H1 (cell line): ENCODE measurements at regions not wholly inside any gene's neighbourhood (a gene's known extent, or its start where the extent isn't known, plus 50 kb on each side); places are given as distances from the start of the nearest gene placed in this dataset.

Source experiments
- CTCF ChIA-PET: fragments of 300-600 bp; sonication (Branson Sonifier 250); formaldehyde crosslinking; loops from one replicate; lab custom pipeline; 2021; ENCODE audit not compliant: partially characterized antibody; lab: Charles Lee
- POLR2A ChIA-PET: fragments of 300-600 bp; sonication (Branson Sonifier 250); formaldehyde crosslinking; loops from one replicate; lab custom pipeline; 2021; ENCODE audit warnings: inconsistent platforms; ENCODE audit not compliant: partially characterized antibody; lab: Charles Lee
- DNase-seq, 2 experiments: peaks; one replicate each; pipeline versions ENCODE4 v3.0.0 to v3.0.0-alpha.2; 2010 to 2022; ENCODE audit warnings: low spot score in 2 of 2, low read depth in 1 of 2, mixed read lengths in 1 of 2
- FAIRE-seq: peaks from 2 replicates; lab custom pipeline; 2011; peaks lifted over from hg19 to GRCh38; lab: Jason Lieb, UNC
- H2AFZ ChIP-seq: 2 replicates; pipeline ENCODE4 v1.8.1; 2012; ENCODE audit warnings: low read length, inconsistent platforms
- H2AK5ac ChIP-seq: 2 replicates; pipeline ENCODE4 v1.6.1; 2013; ENCODE audit warnings: low read depth, low read length
- H2BK120ac ChIP-seq: replicated peaks from 2 replicates; pipeline ENCODE3; 2013; ENCODE audit warnings: low read depth, low read length, inconsistent platforms
- H2BK12ac ChIP-seq: 2 replicates; pipeline ENCODE4 v1.6.1; 2013; ENCODE audit warnings: low read depth, low read length
- H2BK15ac ChIP-seq: 2 replicates; pipeline ENCODE4 v1.6.1; 2013; ENCODE audit warnings: low read length
- H2BK20ac ChIP-seq: 2 replicates; pipeline ENCODE4 v1.6.1; 2013; ENCODE audit warnings: low read length
- H2BK5ac ChIP-seq: 2 replicates; pipeline ENCODE4 v1.6.1; 2013; ENCODE audit warnings: low read depth, low read length
- H3K14ac ChIP-seq: 2 replicates; pipeline ENCODE4 v1.6.1; 2013; ENCODE audit warnings: inconsistent platforms; ENCODE audit not compliant: insufficient read length
- H3K18ac ChIP-seq: 2 replicates; pipeline ENCODE4 v1.6.1; 2013; ENCODE audit warnings: low read length; ENCODE audit errors: extremely low read depth
- H3K23ac ChIP-seq: 2 replicates; pipeline ENCODE4 v1.6.1; 2013; ENCODE audit warnings: inconsistent platforms; ENCODE audit not compliant: insufficient read length
- H3K23me2 ChIP-seq: 2 replicates; pipeline ENCODE4 v1.6.1; 2013; ENCODE audit warnings: low read depth, low read length
- H3K27ac ChIP-seq: 2 replicates; pipeline ENCODE4 v1.6.1; 2011; ENCODE audit warnings: low read depth, low read length, inconsistent platforms
- H3K27me3 ChIP-seq, 4 experiments: replicated peaks in 1 of 4; 1 replicate in 1 of 4; 2 replicates in 3 of 4; pipeline versions ENCODE4 v1.6.1 to v1.8.1; 2011 to 2013; ENCODE audit warnings: low read length in 3 of 4, mild to moderate bottlenecking in 3 of 4, inconsistent platforms in 2 of 4, mixed read lengths in 2 of 4, moderate library complexity in 1 of 4; ENCODE audit not compliant: control insufficient read depth in 3 of 4, insufficient read depth in 3 of 4; ENCODE audit errors: extremely low read depth in 1 of 4
- H3K36me3 ChIP-seq, 4 experiments: 2 replicates each; pipeline versions ENCODE4 v1.6.1 to v1.8.1; 2011 to 2013; ENCODE audit warnings: mild to moderate bottlenecking in 4 of 4, low read length in 3 of 4, moderate library complexity in 2 of 4, control low read depth in 1 of 4, inconsistent platforms in 1 of 4; ENCODE audit not compliant: insufficient read depth in 4 of 4, control insufficient read depth in 2 of 4
- H3K4ac ChIP-seq: replicated peaks from 2 replicates; pipeline ENCODE3; 2013; ENCODE audit warnings: low read length, low read depth, mixed read lengths, inconsistent platforms; ENCODE audit not compliant: insufficient read length
- H3K4me1 ChIP-seq, 4 experiments: replicated peaks in 1 of 4; 1 replicate in 1 of 4; 2 replicates in 3 of 4; pipeline versions ENCODE4 v1.6.1 to v1.8.1; 2011 to 2013; ENCODE audit warnings: low read length in 3 of 4, inconsistent platforms in 2 of 4, mixed read lengths in 1 of 4; ENCODE audit not compliant: insufficient read depth in 4 of 4, control insufficient read depth in 3 of 4
- H3K4me2 ChIP-seq, 2 experiments: 2 replicates each; pipeline versions ENCODE4 v1.6.1 to v1.8.1; 2011 to 2013; ENCODE audit warnings: low read depth in 2 of 2, low read length in 2 of 2, control low read depth in 1 of 2, inconsistent platforms in 1 of 2, mild to moderate bottlenecking in 1 of 2; ENCODE audit not compliant: insufficient read depth in 1 of 2
- H3K4me3 ChIP-seq, 4 experiments: fragments of 200-600, 300-600 bp in 1 of 4; sonication (generic), shearing (Covaris generic), sonication (Bioruptor Twin) in 1 of 4; 2 replicates each; pipeline versions ENCODE4 v1.5.1 to v1.8.1; 2011 to 2016; ENCODE audit warnings: low read length in 4 of 4, low read depth in 3 of 4, control low read depth in 2 of 4, inconsistent platforms in 2 of 4, mild to moderate bottlenecking in 2 of 4, mixed read lengths in 1 of 4, moderate library complexity in 1 of 4; ENCODE audit not compliant: insufficient read depth in 2 of 4; ENCODE audit errors: extremely low read depth in 1 of 4
- H3K56ac ChIP-seq: replicated peaks from 2 replicates; pipeline ENCODE3; 2013; ENCODE audit warnings: low read depth, mild to moderate bottlenecking, mixed read lengths, low read length, inconsistent platforms; ENCODE audit not compliant: insufficient read length
- H3K79me1 ChIP-seq: 2 replicates; pipeline ENCODE4 v1.6.1; 2013; ENCODE audit warnings: low read depth, low read length, control low read depth
- H3K79me2 ChIP-seq, 2 experiments: 2 replicates each; pipeline versions ENCODE4 v1.6.1 to v1.8.1; 2012 to 2013; ENCODE audit warnings: low read length in 2 of 2, mild to moderate bottlenecking in 2 of 2, inconsistent platforms in 1 of 2; ENCODE audit not compliant: insufficient read depth in 2 of 2, control insufficient read depth in 1 of 2
- H3K9ac ChIP-seq, 4 experiments: replicated peaks in 1 of 4; 1 replicate in 1 of 4; 2 replicates in 3 of 4; pipeline versions ENCODE4 v1.6.1 to v1.8.1; 2011 to 2013; ENCODE audit warnings: low read depth in 3 of 4, low read length in 3 of 4, control low read depth in 2 of 4, mild to moderate bottlenecking in 2 of 4, moderate library complexity in 2 of 4, inconsistent platforms in 1 of 4; ENCODE audit errors: extremely low read depth in 1 of 4
- H3K9me3 ChIP-seq, 2 experiments: 2 replicates each; pipeline versions ENCODE4 v1.6.1 to v1.8.1; 2012 to 2013; ENCODE audit warnings: mild to moderate bottlenecking in 2 of 2, moderate library complexity in 2 of 2, control low read depth in 1 of 2, inconsistent platforms in 1 of 2, low read depth in 1 of 2, low read length in 1 of 2, mixed read lengths in 1 of 2; ENCODE audit not compliant: insufficient read depth in 2 of 2
- H4K20me1 ChIP-seq, 2 experiments: replicated peaks in 1 of 2; 2 replicates each; pipeline versions ENCODE3 to v1.8.1; 2011 to 2013; ENCODE audit warnings: inconsistent platforms in 2 of 2, low read length in 2 of 2, mild to moderate bottlenecking in 1 of 2; ENCODE audit not compliant: insufficient read depth in 2 of 2, control insufficient read depth in 1 of 2
- H4K5ac ChIP-seq: 2 replicates; pipeline ENCODE4 v1.6.1; 2013; ENCODE audit warnings: low read length, low read depth, mixed read lengths, inconsistent platforms; ENCODE audit not compliant: insufficient read length
- H4K8ac ChIP-seq: 2 replicates; pipeline ENCODE4 v1.8.0; 2013; ENCODE audit warnings: mild to moderate bottlenecking, moderate library complexity, low read length, inconsistent platforms; ENCODE audit not compliant: insufficient read depth; ENCODE audit errors: extremely low read depth
- H4K91ac ChIP-seq: replicated peaks from 2 replicates; pipeline ENCODE3; 2013; ENCODE audit warnings: low read length, mixed read lengths, inconsistent platforms; ENCODE audit not compliant: insufficient read length
- CEBPB ChIP-seq: IDR thresholded peaks from 2 replicates; pipeline ENCODE4 v1.6.1; 2012; ENCODE audit warnings: low read depth, low read length
- CREB1 ChIP-seq: IDR thresholded peaks from 2 replicates; pipeline ENCODE4 v1.6.1; 2012; ENCODE audit warnings: inconsistent platforms
- EP300 ChIP-seq, 2 experiments: IDR thresholded peaks; 1 replicate in 1 of 2; 2 replicates in 1 of 2; pipeline ENCODE4 v1.6.1; 2011 to 2012; ENCODE audit warnings: low read depth in 2 of 2, low read length in 2 of 2, mild to moderate bottlenecking in 2 of 2, borderline replicate concordance in 1 of 2, inconsistent platforms in 1 of 2, moderate library complexity in 1 of 2
- GTF2F1 ChIP-seq: IDR thresholded peaks from 2 replicates; pipeline ENCODE4 v1.6.1; 2012; ENCODE audit warnings: low read depth, low read length, improper control_type of control experiment, borderline replicate concordance
- WGBS, 2 experiments: shearing (Covaris generic) in 1 of 2; methylation state at CpG; one replicate each; pipeline versions ENCODE4 v1.1.6 to v1.1.7; 2013 to 2015; ENCODE audit warnings: low lambda C conversion rate in 2 of 2, mixed read lengths in 2 of 2, inconsistent platforms in 1 of 2, low coverage in 1 of 2, missing lambda C conversion rate in 1 of 2; ENCODE audit not compliant: insufficient replicate concordance in 2 of 2, insufficient coverage in 1 of 2, insufficient read length in 1 of 2; ENCODE audit errors: extremely low coverage in 1 of 2, missing lambda C conversion rate in 1 of 2; 5-methylcytosine and 5-hydroxymethylcytosine counted together
- TF ChIP-seq, protein P1 (sequence below): IDR thresholded peaks from 2 replicates; pipeline ENCODE4 v1.6.1; 2012; ENCODE audit warnings: inconsistent platforms

GRCh38 chr5:142453932-142454331 is 129.1 kb upstream of the SPRY4 start:
- Histone ChIP-seq H3K4me1 (no peaks in the 10 kb centered on the region), H2BK12ac (no peak overlapping the region), H3K4ac (no peak overlapping the region), H3K56ac (no peak overlapping the region), H3K36me3 (no peaks in the 10 kb centered on the region), H2BK15ac (no peak overlapping the region), H4K5ac (no peak overlapping the region), H3K23me2 (no peaks in the 10 kb centered on the region), H2BK5ac (no peak overlapping the region), H3K4me2 (no peak overlapping the region), H3K14ac (no peak overlapping the region), H3K4me3 (no peak overlapping the region), H3K18ac (no peak overlapping the region), H3K9ac (no peak overlapping the region; a peak in 1 of 7 replicates), H2BK120ac (no peak overlapping the region), H3K23ac (no peak overlapping the region), H2AFZ (no peak overlapping the region), H2AK5ac (no peak overlapping the region), H3K79me2 (no peaks in the 10 kb centered on the region), H3K9me3 (peaks cover 0 to 3% of the 10 kb centered on the region in 2 experiments; a peak in 1 of 4 replicates), H3K79me1 (no peaks in the 10 kb centered on the region), H2BK20ac (no peak overlapping the region), H4K8ac (no peak overlapping the region), H3K27me3 (no peaks in the 10 kb centered on the region), H4K91ac (no peak overlapping the region)
- POLR2A ChIA-PET: no interaction called here
- DNase-seq (no peak), FAIRE-seq (no peak)
- 92% methylated on average over 7 of the region's 7 CpGs; no CpG with 5 or more reads in 1 of the 2 experiments for WGBS, 2 experiments
- CTCF ChIA-PET: no interaction called here
- TF ChIP-seq CREB1 (no peak), EP300 (IDR thresholded peaks at IDR 0.05; ENCODE audit: borderline replicate concordance in 1 of 2, low read depth in 2 of 2, low read length in 2 of 2) (no peak), CEBPB (no peak), GTF2F1 (no peak)
- TF ChIP-seq, protein P1, sequence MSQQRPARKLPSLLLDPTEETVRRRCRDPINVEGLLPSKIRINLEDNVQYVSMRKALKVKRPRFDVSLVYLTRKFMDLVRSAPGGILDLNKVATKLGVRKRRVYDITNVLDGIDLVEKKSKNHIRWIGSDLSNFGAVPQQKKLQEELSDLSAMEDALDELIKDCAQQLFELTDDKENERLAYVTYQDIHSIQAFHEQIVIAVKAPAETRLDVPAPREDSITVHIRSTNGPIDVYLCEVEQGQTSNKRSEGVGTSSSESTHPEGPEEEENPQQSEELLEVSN: no peak
- TF ChIP-seq, all 59 proteins: peak for 0
- no peaks in the 10 kb centered on the region for H4K20me1 ChIP-seq
- H3K27ac ChIP-seq: no peak overlapping the region
